Mesendoderm (in vitro differentiated cells): ENCODE measurements at regions not wholly inside any gene's neighbourhood (a gene's known extent, or its start where the extent isn't known, plus 50 kb on each side); places are given as distances from the start of the nearest gene placed in this dataset.
"Not testable (repeated sequence)": the region's sequence is repeated elsewhere in the genome, so short reads cannot be mapped to it uniquely, and the experiment has no call there.

ENCODE experiments used
- DNase-seq: peaks from one replicate; pipeline ENCODE4 v3.0.0; 2013
- H2AK5ac ChIP-seq: 2 replicates; pipeline ENCODE4 v1.6.1; 2013; ENCODE audit warnings: low read length, inconsistent platforms
- H2BK120ac ChIP-seq: 2 replicates; pipeline ENCODE4 v1.6.1; 2013; ENCODE audit warnings: low read depth, mild to moderate bottlenecking, low read length, moderate library complexity, mixed read lengths
- H2BK15ac ChIP-seq: replicated peaks from 2 replicates; pipeline ENCODE4 v1.6.1; 2013; ENCODE audit warnings: low read depth, mild to moderate bottlenecking, moderate library complexity
- H2BK5ac ChIP-seq: 2 replicates; pipeline ENCODE4 v1.6.1; 2013; ENCODE audit warnings: low read length, inconsistent platforms
- H3K18ac ChIP-seq: 2 replicates; pipeline ENCODE4 v1.6.1; 2013; ENCODE audit warnings: mild to moderate bottlenecking, low read length, mixed read lengths
- H3K23ac ChIP-seq: one replicate; pipeline ENCODE4 v1.6.1; 2013; ENCODE audit warnings: low read length
- H3K27ac ChIP-seq: 2 replicates; pipeline ENCODE4 v1.5.1; 2013; ENCODE audit warnings: low read depth, mild to moderate bottlenecking, inconsistent platforms, low read length, moderate library complexity
- H3K27me3 ChIP-seq: 2 replicates; pipeline ENCODE4 v1.6.1; 2013; ENCODE audit warnings: low read length, control low read depth, mild to moderate bottlenecking, inconsistent platforms; ENCODE audit not compliant: insufficient read depth, poor library complexity
- H3K36me3 ChIP-seq: 2 replicates; pipeline ENCODE4 v1.6.1; 2013; ENCODE audit warnings: low read length, inconsistent platforms; ENCODE audit not compliant: control insufficient read depth, insufficient read depth
- H3K4ac ChIP-seq: one replicate; pipeline ENCODE4 v1.6.1; 2013; ENCODE audit warnings: low read depth, mild to moderate bottlenecking, low read length, moderate library complexity
- H3K4me1 ChIP-seq: 2 replicates; pipeline ENCODE4 v1.6.1; 2013; ENCODE audit warnings: low read depth, low read length, inconsistent platforms; ENCODE audit not compliant: control insufficient read depth
- H3K4me2 ChIP-seq: 2 replicates; pipeline ENCODE4 v1.6.1; 2013; ENCODE audit warnings: low read length
- H3K4me3 ChIP-seq: 2 replicates; pipeline ENCODE4 v1.5.1; 2013; ENCODE audit warnings: mild to moderate bottlenecking, low read length
- H3K56ac ChIP-seq: one replicate; pipeline ENCODE4 v1.6.1; 2013; ENCODE audit warnings: low read length
- H3K79me1 ChIP-seq: 2 replicates; pipeline ENCODE4 v1.6.1; 2013; ENCODE audit warnings: low read length, inconsistent platforms
- H3K79me2 ChIP-seq: 2 replicates; pipeline ENCODE4 v1.6.1; 2013; ENCODE audit warnings: mild to moderate bottlenecking, low read length; ENCODE audit not compliant: control insufficient read depth, insufficient read depth
- H3K9ac ChIP-seq: 2 replicates; pipeline ENCODE4 v1.6.1; 2013; ENCODE audit warnings: low read length, inconsistent platforms
- H4K5ac ChIP-seq: one replicate; pipeline ENCODE4 v1.6.1; 2013; ENCODE audit warnings: low read length
- H4K8ac ChIP-seq: one replicate; pipeline ENCODE4 v1.6.1; 2013; ENCODE audit warnings: low read depth, mild to moderate bottlenecking, control low read depth, low read length, moderate library complexity
- WGBS: extraction: QIAGEN DNeasy Blood & Tissue Kit; methylation state at CpG from one replicate; pipeline ENCODE4 v1.1.7; 2013; ENCODE audit warnings: low lambda C conversion rate, missing lambda C conversion rate; ENCODE audit not compliant: insufficient coverage; ENCODE audit errors: extremely low coverage; 5-methylcytosine and 5-hydroxymethylcytosine counted together

DNA sequence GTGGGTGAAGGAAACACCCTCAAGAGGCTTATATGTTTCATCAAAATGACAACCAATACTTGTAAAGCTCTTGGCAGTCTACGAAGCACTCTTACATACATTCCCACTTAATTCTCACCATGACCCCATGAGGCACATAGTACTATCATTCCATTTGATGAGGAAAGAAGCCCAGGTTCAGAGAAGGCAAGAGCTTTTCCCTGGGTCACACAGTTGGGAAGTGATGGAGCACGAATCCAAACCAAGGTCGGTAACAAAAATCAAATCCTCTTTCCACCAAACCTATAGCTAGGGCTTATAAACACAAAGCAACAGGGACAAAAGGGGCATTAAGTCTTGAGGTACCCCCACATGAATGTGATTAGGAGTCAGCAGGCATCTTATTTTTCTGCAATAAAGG is 187.1 kb downstream of the UACA start:
- Histone ChIP-seq H3K9ac (no peak overlapping the region), H3K23ac (no peak overlapping the region), H2AK5ac (no peak overlapping the region), H3K18ac (no peak overlapping the region), H2BK15ac (no peak overlapping the region), H2BK5ac (no peak overlapping the region), H3K79me1 (no peaks in the 10 kb centered on the region), H4K8ac (no peak overlapping the region), H4K5ac (no peak overlapping the region), H3K36me3 (no peaks in the 10 kb centered on the region), H3K79me2 (no peaks in the 10 kb centered on the region), H2BK120ac (no peak overlapping the region), H3K27me3 (no peaks in the 10 kb centered on the region), H3K4me3 (no peak overlapping the region), H3K56ac (no peak overlapping the region), H3K4me1 (peaks cover 9% of the 10 kb centered on the region), H3K27ac (no peak overlapping the region), H3K4me2 (no peak overlapping the region), H3K4ac (no peak overlapping the region)
- DNase-seq = no peak
- no CpG with 5 or more reads among the region's 3 CpGs for WGBS

DNA sequence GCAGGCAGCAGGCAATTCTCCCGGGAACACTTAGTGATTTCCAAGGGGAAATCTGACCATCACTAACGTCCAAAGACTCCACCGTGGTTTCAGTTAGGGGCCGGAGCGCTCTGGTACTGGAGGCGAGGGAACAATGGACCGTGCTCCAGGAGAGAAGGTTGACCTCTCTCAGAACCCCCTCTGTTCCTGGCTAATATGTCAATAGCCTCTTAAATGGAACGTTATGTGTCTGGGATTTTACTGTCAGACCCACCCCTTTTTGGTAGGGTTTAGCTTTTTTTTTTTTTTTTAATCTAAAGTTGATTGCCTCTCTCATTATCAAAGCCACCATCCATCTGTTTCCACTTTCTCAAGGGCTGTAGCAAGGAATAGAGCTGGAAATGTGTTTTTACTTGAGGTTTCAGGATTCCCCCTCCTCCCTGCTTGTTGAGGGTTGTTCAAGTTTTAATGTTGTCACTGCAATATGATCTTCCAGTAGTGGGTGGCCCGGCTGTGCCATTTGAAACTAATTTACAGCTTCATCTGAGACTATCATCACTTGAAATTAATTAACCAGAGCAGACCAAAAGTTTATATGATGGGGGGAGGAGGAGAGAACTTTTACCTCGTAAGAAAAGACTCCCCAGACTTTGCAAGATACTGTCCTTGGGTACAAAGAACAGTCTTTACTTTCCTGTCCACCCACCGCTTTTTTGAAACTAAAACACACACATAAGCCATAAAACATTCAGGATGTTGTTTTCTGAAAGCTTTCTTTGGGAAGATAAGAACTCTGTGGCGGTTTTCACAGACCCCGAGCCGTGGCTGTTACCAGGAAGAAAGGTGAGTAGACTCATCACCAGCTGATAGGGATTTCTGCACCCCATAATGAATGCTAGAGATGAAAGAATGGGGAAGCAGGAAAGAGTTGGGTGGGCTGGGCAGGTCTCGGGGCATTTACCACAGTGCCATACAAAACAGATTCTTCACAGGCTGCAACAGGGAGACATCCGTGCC is 187.8 kb downstream of the UACA start:
- no peaks in the 10 kb centered on the region for H3K79me1 ChIP-seq
- no peak overlapping the region for H3K23ac ChIP-seq
- peaks cover 5% of the 10 kb centered on the region for H3K4me1 ChIP-seq
- H3K4me3 ChIP-seq = no peak overlapping the region
- WGBS = no CpG with 5 or more reads among the region's 16 CpGs
- H4K8ac ChIP-seq = no peak overlapping the region
- H3K56ac ChIP-seq = no peak overlapping the region
- no peak overlapping the region for H3K27ac ChIP-seq
- H4K5ac ChIP-seq = no peak overlapping the region
- no peak overlapping the region for H2BK5ac ChIP-seq
- no peak overlapping the region for H2BK120ac ChIP-seq
- H3K79me2 ChIP-seq = no peaks in the 10 kb centered on the region
- H3K9ac ChIP-seq = no peak overlapping the region
- H2AK5ac ChIP-seq = no peak overlapping the region
- no peak overlapping the region for H3K4ac ChIP-seq
- no peak for DNase-seq
- no peaks in the 10 kb centered on the region for H3K36me3 ChIP-seq
- no peak overlapping the region for H2BK15ac ChIP-seq
- no peaks in the 10 kb centered on the region for H3K27me3 ChIP-seq
- no peak overlapping the region for H3K18ac ChIP-seq
- H3K4me2 ChIP-seq = no peak overlapping the region

DNA sequence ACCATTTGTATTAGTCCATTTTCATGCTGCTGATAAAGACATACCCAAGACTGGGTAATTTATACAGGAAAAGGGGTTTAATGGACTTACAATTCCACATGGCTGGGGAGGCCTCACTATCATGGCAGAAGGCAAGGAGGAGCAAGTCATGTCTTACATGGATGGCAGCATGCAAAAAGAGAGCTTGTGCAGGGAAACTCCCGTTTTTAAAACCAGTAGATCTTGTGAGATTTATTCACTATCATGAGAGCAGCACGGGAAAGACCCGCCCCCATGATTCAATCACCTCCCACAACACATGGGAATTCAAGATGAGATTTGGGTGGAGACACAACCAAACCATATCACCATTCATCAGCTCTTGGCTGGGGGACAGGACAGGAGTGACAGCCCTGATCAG is 189.0 kb downstream of the UACA start:
- H2BK120ac ChIP-seq, H2AK5ac ChIP-seq, H2BK15ac ChIP-seq, H3K4me1 ChIP-seq, H3K23ac ChIP-seq, H3K9ac ChIP-seq, H3K79me1 ChIP-seq, H3K27ac ChIP-seq, H2BK5ac ChIP-seq, H4K5ac ChIP-seq, H3K4me3 ChIP-seq, H3K36me3 ChIP-seq, H3K56ac ChIP-seq, H4K8ac ChIP-seq, H3K18ac ChIP-seq, H3K27me3 ChIP-seq, H3K79me2 ChIP-seq, H3K4me2 ChIP-seq, H3K4ac ChIP-seq, DNase-seq: not testable (repeated sequence)
- no CpG with 5 or more reads among the region's 3 CpGs for WGBS

DNA sequence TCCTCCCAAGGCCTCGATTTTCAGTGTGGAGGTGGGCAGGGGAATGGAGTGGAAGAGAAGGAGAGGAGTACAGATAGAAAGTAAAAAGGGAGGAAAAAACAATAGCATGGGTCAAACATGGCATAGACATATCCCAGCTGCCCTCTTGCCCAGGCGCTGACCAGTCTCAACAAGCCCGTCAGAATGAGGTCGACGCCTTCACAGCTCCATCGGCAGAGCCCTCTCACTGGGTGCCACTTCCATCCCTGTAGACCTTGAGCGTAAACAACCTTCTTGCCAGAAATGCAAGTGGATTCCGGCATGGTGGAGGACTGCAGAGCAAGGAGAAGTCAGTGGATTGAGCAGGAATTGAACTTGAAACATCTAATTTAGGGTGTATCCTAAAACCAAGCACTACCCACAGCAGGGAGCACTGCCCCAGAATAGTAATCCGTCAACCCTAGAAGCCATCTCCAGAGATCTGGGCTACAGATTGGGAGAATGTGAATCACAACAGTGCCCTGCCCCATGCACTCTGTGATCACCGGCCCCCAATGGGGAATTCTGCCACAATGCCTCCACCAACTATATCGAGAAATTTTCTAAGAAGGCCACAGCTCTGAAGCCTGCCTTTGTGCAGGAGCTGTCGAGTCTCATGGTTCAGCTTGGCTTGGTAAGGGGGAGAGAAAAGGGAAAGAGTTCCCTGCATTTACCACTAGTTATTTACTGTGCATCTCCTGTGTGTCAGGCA is 190.1 kb downstream of the UACA start:
- no peak for DNase-seq
- no CpG with 5 or more reads among the region's 12 CpGs for WGBS
- H3K9ac ChIP-seq = no peak overlapping the region
- H2BK5ac ChIP-seq = no peak overlapping the region
- no peak overlapping the region for H3K56ac ChIP-seq
- H2BK15ac ChIP-seq = no peak overlapping the region
- no peak overlapping the region for H3K4ac ChIP-seq
- no peaks in the 10 kb centered on the region for H3K27me3 ChIP-seq
- H3K4me1 ChIP-seq = no peaks in the 10 kb centered on the region
- H4K8ac ChIP-seq = no peak overlapping the region
- no peaks in the 10 kb centered on the region for H3K79me1 ChIP-seq
- H2AK5ac ChIP-seq = no peak overlapping the region
- no peak overlapping the region for H3K23ac ChIP-seq
- H3K36me3 ChIP-seq = no peaks in the 10 kb centered on the region
- H3K18ac ChIP-seq = no peak overlapping the region
- H4K5ac ChIP-seq = no peak overlapping the region
- H3K27ac ChIP-seq = no peak overlapping the region
- no peaks in the 10 kb centered on the region for H3K79me2 ChIP-seq
- H3K4me3 ChIP-seq = no peak overlapping the region
- no peak overlapping the region for H3K4me2 ChIP-seq
- no peak overlapping the region for H2BK120ac ChIP-seq

DNA sequence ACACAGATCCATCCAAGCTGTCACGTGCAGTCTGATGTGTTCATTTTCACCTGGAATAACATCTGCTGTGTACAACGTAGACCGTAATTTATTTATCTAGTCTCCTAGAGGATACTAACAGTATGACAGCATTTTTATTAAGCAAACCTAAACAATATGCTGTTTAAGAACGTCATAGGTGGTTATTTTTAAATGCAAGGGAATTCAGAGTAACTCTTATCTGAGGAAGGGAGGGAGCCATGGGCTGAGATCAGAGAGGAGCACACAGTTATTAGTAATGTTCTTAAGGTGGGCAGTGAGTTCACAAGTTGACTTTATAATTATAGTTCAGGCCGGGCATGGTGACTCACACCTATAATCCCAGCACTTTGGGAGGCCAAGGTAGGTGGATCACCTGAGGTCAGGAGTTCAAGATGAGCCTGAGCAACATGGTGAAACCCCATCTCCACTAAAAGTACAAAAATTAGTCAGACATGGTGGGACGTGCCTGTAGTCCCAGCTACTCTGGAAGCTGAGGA is 193.6 kb downstream of the UACA start:
- no peak overlapping the region for H3K4ac ChIP-seq
- no peak overlapping the region for H3K56ac ChIP-seq
- no peaks in the 10 kb centered on the region for H3K79me1 ChIP-seq
- no peaks in the 10 kb centered on the region for H3K79me2 ChIP-seq
- H3K9ac ChIP-seq = no peak overlapping the region
- no peak for DNase-seq
- no peak overlapping the region for H4K8ac ChIP-seq
- H2BK5ac ChIP-seq = no peak overlapping the region
- no peak overlapping the region for H2BK15ac ChIP-seq
- no peak overlapping the region for H3K23ac ChIP-seq
- H3K18ac ChIP-seq = no peak overlapping the region
- H3K4me1 ChIP-seq = no peaks in the 10 kb centered on the region
- H2BK120ac ChIP-seq = no peak overlapping the region
- no peaks in the 10 kb centered on the region for H3K36me3 ChIP-seq
- WGBS = no CpG with 5 or more reads among the region's 6 CpGs
- no peak overlapping the region for H3K4me2 ChIP-seq
- H3K27me3 ChIP-seq = no peaks in the 10 kb centered on the region
- no peak overlapping the region for H2AK5ac ChIP-seq
- no peak overlapping the region for H4K5ac ChIP-seq
- H3K4me3 ChIP-seq = no peak overlapping the region
- no peak overlapping the region for H3K27ac ChIP-seq
